Left colon (tissue), 2 donors: ENCODE measurements at regions not wholly inside any gene's neighbourhood (a gene's known extent, or its start where the extent isn't known, plus 50 kb on each side); places are given as distances from the start of the nearest gene placed in this dataset.
"Not testable (repeated sequence)": the region's sequence is repeated elsewhere in the genome, so short reads cannot be mapped to it uniquely, and the experiment has no call there.

ENCODE experiments used
- ATAC-seq: fragments of 200-7000 bp; cut with Tn5 transposase; one replicate; pipeline ENCODE4 v1.9.1; 2020; ENCODE audit warnings: mild to moderate bottlenecking, moderate library complexity
- DNase-seq, 2 donors: peaks; one replicate each; pipeline ENCODE4 v3.0.0-alpha.2; 2020
- intact Hi-C, 2 donors: fragments of 100-400 bp; cut with DNase I in 1 of 2; cut with micrococcal nuclease in 1 of 2; formaldehyde crosslinking; loops; one replicate each; pipeline versions ENCODE4 v1.11.2 to v1.14.0; 2022; cut with DNase I, micrococcal nuclease
- donor health status: DM: no; HTN: no; CAD: no.
- donor health status: DM: yes; HTN: yes; CAD: no.

GRCh38 chr5:90221951-90222350 is 187.6 kb downstream of the CETN3 start:
- DNase-seq (no peak), ATAC-seq (no peak)
- intact Hi-C loops = no loop called here

GRCh38 chr5:90220554-90220953 is 189.0 kb downstream of the CETN3 start:
- intact Hi-C loops = no loop called here
- no peak for ATAC-seq
- no peak for DNase-seq

- intact Hi-C loops = no loop called here
- DNase-seq (no peak), ATAC-seq (no peak)
These were observed 194.6 kb downstream of the CETN3 start for GRCh38 chr5:90214991-90215390.

- DNase-seq, ATAC-seq, intact Hi-C loops: not testable (repeated sequence)
These were observed 201.2 kb downstream of the CETN3 start for GRCh38 chr5:90208323-90208722.

DNA sequence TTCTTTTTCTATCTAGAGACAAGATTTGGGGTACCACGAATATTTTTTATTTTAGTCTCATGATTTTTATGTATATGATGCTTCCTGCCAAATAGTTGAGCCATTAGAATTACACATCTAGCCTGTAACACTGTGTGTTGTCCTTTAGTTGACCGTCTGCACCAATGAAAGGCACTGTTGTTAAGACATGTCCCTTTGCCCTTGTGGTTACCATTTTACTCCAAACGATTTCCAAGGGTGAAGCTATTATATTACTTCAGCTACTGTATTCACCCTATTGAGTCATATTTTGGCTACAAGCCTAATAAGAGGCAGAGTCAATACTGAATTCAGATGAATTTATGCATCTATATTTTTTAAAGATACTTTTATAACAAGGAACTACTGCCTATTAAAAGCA is 207.6 kb downstream of the CETN3 start:
- DNase-seq (no peak), ATAC-seq (peak; percentile 38)
- intact Hi-C loops = no loop called here

DNA sequence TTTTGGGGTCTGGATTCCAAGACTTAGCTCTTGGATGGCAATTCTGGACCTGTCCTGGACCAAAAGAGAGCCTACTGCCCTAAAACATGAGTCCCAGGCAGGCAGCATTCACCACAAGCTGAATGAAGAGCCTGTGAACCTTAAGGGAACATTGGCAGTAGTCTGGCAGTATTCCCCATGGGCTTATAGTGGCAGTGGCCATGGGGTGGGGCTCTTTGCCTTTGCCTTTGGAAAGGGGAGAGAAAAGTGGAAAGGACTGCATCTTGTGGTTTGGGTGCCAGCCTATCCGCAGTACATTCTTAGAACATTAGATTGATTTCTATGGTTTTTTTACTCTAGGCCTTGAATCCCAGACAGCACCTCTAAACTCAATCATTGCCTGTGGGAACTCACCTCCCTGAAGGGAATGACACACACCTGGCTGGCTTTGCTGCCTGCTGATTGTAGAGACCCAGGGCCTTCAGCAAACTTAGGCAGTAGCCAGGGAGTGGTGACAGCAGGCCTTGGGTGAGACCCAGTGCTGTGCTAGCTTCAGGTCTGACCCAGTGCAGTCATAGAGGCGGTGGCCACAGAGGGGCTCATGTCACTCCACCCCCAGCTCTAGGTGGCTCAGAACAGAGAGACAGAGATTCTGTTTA is 216.3 kb downstream of the CETN3 start:
- DNase-seq (no peak), ATAC-seq (no peak)
- intact Hi-C loops = no loop called here

DNA sequence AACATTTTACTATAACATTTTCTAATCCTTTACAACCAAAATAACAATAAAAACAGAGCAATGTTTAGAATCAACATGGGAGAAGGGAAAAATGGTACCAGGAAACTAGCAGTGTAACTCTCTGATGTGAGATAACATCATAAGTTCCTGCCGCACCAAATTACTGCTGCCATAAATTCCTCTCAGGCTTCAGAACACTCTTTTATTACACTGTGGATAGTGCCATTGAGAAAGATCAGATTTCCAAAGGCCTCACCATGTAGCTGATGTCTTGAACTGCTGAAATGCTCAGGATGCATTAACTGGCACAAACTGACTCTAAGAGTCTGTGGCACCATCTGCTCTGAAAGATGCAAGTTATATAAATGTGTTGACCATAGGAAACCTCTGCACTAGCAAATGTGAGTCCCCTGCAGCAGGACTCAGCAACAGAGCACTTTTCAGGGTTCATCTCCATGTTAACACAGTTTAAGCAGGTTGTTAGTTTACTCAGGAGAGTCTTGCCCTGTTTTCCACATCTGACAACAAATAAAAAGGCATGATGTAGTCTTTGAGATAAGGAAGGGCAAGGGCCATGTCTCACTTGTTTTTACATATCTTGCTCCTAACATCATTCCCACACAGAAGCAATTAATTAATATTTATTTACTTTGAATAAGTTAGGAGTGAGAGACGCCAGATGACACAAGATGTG is 218.1 kb downstream of the CETN3 start:
- intact Hi-C loops = no loop called here
- DNase-seq (peak; percentile 22 to 34), ATAC-seq (peak; percentile 100)

- intact Hi-C loops = no loop called here
- DNase-seq (no peak), ATAC-seq (no peak)
These were observed 223.6 kb downstream of the CETN3 start for GRCh38 chr5:90185897-90186468.

GRCh38 chr5:90184764-90185163 is 224.8 kb downstream of the CETN3 start:
- DNase-seq (no peak), ATAC-seq (no peak)
- intact Hi-C loops = loop anchor here in 1 of 2 donors (5.0 kb wide), 1 partner anchor 1337 kb away; no protein-coding TSS in a partner anchor

DNA sequence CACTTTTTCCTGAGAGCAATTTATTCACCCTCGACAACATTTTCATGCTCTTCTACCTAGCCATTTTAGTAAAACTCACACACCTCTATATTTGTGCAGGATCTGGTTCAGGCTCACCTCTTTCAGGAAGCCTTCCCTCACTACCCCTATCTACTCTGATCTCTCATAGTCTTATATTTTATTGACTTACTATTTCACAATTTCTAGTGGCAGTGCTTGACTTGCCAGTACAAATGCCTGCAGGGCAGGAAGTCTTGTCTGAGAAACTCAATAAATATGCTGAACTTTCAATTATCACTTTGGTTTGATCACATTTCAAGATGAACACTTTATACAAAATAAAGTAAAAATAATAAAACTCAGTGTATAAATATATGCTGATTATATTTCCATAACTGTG is 226.8 kb downstream of the CETN3 start:
- DNase-seq (no peak), ATAC-seq (no peak)
- intact Hi-C loops = loop anchor here in 1 of 2 donors (5.0 kb wide), 1 partner anchor 1335 kb away; no protein-coding TSS in a partner anchor

GRCh38 chr5:90174236-90174635 is 235.3 kb downstream of the CETN3 start:
- ATAC-seq (no peak), DNase-seq (no peak)
- intact Hi-C loops = no loop called here

GRCh38 chr5:90173299-90174030 is 236.1 kb downstream of the CETN3 start:
- intact Hi-C loops = no loop called here
- ATAC-seq (no peak), DNase-seq (no peak)

- ATAC-seq (no peak), DNase-seq (no peak)
- intact Hi-C loops = no loop called here
These were observed 238.1 kb downstream of the CETN3 start for GRCh38 chr5:90171466-90171865.

DNA sequence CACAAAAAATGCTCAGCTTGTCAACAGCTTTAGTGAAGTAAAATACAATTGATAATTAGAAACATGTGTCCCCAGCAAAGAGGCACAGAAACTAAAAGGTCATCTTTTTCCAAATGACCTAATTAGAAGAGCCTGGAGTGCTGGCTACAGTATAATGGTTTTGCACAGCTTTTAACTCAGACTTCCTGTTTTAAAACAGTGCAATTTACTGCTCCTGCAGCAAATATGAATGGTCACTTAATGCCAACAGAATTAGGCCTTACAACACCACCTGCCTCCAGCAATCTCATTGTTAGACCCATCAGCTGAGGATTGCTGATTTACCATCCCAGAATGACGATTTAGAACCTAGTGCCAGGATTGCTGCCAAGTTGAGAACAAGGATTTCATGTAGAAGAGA is 239.3 kb downstream of the CETN3 start:
- DNase-seq (no peak), ATAC-seq (no peak)

GRCh38 chr5:90169078-90169477 is 240.5 kb downstream of the CETN3 start:
- ATAC-seq (no peak), DNase-seq (peak in 1 of 2 donors; percentile 37)
- intact Hi-C loops = no loop called here

More for the DNA sequence above, 239.3 kb downstream of the CETN3 start:
- intact Hi-C loops = no loop called here

DNA sequence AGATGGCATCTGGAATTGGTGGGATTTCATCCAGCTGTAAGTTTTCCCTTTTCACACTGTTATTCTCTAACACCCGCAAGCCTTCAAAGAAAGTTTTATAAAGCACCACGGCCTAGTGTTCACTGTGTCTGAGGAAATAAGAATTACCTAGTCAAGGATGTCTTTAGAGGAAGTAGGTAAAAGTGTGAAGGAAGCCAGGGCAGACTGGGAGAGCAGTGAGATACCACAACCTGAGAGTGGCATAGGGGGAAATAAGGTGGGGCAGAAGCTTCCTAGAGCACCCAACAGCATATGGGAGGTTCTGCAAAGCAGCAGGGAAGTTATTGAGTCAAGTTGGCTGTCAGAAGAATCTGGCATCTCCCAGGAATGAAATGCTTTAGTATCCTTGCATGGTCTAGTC is 241.2 kb downstream of the CETN3 start:
- intact Hi-C loops = no loop called here
- no peak for ATAC-seq
- DNase-seq = no peak

DNA sequence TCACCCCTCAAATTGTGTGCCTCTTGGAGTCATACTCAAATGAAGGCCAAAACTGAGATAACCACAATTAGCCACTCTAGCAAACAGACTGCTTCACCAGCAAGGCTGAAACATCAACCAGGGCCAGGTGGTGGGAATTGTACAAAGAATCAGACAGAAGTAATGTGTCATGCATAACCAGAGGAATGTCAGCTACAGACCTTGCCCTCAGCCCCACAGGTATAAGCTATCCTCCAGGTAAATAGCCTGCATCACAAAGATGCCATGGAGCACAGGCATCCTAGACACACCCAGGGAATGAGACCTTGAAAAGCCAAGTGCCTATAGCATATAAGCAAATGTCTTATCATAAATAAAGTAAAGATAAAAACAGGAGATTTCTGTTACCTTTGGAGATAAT is 242.7 kb downstream of the CETN3 start:
- no peak for DNase-seq
- intact Hi-C loops = no loop called here
- ATAC-seq = no peak

GRCh38 chr5:90162324-90162723 is 247.2 kb downstream of the CETN3 start:
- DNase-seq (no peak), ATAC-seq (no peak)
- intact Hi-C loops = no loop called here

DNA sequence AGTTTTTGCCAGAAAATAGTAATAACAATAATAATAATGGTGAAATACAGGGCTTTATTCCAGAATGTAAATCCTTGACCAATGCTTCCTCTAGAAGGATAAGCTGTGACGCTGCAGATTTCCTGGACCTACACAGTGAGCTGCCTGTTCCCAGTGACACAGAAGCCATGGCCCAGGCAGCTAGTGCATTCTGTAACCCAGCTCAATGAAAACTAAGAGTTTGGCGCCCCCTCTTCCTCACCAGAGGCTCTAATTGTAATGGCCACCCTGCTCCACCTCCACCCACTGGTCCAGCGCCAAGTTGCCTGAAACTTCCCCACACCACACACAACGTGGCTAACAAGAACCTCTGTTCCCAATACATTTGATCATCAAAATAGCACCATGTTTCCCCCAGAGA is 248.1 kb downstream of the CETN3 start:
- DNase-seq (peak; percentile 15 to 26), ATAC-seq (no peak)

DNA sequence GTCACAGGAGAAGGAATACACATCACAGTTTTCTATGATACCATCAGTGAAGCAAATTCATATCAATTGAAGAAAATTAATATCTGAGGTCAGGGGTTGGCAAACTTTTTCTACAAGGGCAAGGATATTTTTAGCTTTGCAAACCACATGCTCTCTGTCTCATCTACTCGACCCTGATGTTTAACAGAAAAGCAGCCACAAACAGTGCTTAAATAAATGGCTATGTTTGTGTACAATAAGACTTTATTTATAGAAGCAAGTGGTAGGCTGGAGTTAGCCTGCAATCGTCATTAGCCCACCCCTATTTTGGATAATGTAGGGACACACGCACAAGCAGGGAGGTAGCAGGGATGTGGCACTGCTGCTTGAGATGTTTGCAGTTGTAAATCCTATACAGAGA is 251.4 kb downstream of the CETN3 start:
- intact Hi-C loops = no loop called here

More for the DNA sequence above, 248.1 kb downstream of the CETN3 start:
- intact Hi-C loops = no loop called here

More for the DNA sequence above, 251.4 kb downstream of the CETN3 start:
- DNase-seq (no peak), ATAC-seq (no peak)
